ENCODE measurements at regions not wholly inside any gene's neighbourhood (a gene's known extent, or its start where the extent isn't known, plus 50 kb on each side); places are given as distances from the start of the nearest gene placed in this dataset.

GRCh38 chr14:101078170-101078891 lies 174.8 kb upstream of the RTL1 start:
- TF ChIP-seq POLR2AphosphoS5 (IDR thresholded peaks at IDR 0.05; ENCODE audit: low read depth, low read length) (no peak), TAF1 (IDR thresholded peaks at IDR 0.05; ENCODE audit: borderline replicate concordance, insufficient read depth, low read length) (no peak), FOXP2 (optimal IDR thresholded peaks at IDR 0.05; ENCODE audit: borderline replicate concordance, extremely low read depth, extremely low read length, insufficient read depth) (no peak), REST (IDR thresholded peaks at IDR 0.05; ENCODE audit: insufficient read depth in 1 of 2, low read depth in 2 of 2, low read length in 2 of 2) (no peak)

Data from PFSK-1 (cell line).